ENCODE measurements at regions not wholly inside any gene's neighbourhood (a gene's known extent, or its start where the extent isn't known, plus 50 kb on each side); places are given as distances from the start of the nearest gene placed in this dataset.
A peak's percentile ranks its signal among the peaks of the same experiment; 100 is the strongest.
"Not testable (repeated sequence)": the region's sequence is repeated elsewhere in the genome, so short reads cannot be mapped to it uniquely, and the experiment has no call there.

GRCh38 chr10:29714096-29714874 lies 79.5 kb upstream of the SVIL start:
- no peak for DNase-seq

- DNase-seq = no peak
These were observed 78.7 kb upstream of the SVIL start for GRCh38 chr10:29713450-29713849.

DNA sequence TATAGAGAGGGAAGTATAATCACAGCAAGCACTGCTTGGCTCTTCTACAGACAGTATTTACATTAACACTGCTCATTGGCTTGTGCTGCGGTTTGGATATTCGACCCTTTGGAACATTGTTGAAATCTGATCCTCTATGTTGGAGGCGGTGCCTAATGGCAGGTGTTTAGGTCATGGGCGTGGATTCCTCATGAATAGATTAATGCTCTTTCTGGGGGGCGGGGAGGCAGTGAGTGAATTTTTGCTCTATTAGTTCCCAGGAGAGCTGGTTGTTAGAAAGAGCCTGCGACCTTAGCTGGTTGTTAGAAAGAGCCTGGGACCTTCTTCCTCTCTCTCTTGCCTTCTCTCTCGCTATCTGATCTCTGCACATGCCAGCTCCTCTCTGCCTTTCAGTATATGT lies 77.3 kb upstream of the SVIL start:
- no peak for DNase-seq

DNA sequence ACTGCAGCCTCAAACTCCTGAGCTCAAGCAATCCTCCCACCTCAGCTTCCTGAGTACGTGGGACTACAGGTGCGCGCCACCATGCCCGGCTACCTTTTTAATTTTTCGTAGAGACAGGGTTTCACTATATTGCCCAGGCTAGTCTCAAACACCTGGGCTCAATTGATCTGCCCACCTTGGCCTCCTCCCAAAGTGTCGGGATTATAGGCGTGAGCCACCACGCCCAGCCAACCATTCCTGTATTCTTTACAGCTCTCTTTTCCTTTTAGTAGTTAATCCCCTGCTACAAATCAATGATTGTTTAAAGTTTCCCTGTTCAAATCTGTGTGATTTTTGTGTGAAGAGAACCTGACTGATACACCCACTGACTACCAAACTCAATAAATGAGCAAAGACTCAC lies 75.4 kb upstream of the SVIL start:
- DNase-seq = no peak

GRCh38 chr10:29709484-29710002 lies 74.8 kb upstream of the SVIL start:
- no peak for DNase-seq

DNA sequence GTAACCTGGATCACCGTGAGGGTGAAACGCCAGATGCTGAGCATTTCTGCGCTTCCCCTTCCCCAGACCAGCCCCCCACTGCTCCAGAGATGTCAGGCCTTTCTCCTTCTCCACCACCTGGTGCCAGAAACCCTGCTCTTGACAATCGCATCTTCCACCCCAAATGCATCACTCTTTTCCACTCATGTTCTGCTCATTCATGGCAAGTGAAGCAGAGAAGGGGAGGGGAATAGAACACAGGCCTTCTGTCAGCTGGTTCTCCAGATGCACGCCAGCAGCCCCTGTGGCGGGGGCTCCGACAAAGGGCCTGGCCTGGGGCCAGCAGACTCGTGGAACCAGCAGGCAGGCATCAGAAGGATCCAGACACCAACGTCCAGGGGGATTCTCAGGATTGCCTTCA lies 68.5 kb upstream of the SVIL start:
- DNase-seq = peak; percentile 55

DNA sequence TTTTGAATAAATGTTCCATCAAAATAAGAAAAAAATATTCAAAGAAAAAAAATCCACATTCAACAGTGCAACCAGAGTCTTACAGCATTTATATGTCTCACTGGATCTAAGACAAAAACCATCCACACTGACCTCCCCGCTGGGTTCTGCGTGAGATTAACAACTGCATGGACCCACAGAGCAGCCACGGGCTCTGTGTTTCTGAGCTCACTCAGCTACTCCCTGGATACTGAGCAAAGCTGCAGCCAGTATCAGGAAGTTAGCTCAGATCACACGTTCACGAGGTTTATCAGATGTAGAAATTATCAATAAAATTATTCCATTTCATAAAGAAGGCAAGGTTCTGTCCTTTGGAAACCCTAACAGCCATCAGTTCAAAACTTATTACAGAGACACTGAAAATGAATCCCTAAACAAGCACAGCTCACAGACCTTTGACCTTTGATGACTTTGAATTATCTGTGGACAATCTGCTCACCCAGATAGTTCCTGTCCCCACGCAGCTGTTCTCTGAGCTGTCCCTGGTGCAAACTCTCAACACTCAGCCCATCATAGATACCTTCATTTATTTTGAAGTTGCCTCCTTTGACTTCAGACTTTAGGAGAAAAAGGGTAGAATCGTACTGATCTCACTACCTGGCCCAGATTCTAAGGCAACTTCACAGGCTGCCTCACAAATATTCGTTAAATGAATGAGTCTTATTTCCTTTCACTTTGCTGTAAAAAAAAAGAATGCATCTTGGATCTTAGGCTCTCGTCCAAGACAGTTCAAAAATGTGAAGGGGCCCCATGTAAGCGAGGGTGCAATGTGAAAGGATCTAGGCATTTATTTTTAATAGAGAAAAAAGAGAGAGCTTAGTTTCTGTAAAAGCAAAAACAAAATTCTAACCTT lies 67.7 kb upstream of the SVIL start:
- DNase-seq = no peak

- no peak for DNase-seq
These were observed 66.5 kb upstream of the SVIL start for GRCh38 chr10:29701306-29701705.

GRCh38 chr10:29699621-29700020 lies 64.8 kb upstream of the SVIL start:
- no peak for DNase-seq

DNA sequence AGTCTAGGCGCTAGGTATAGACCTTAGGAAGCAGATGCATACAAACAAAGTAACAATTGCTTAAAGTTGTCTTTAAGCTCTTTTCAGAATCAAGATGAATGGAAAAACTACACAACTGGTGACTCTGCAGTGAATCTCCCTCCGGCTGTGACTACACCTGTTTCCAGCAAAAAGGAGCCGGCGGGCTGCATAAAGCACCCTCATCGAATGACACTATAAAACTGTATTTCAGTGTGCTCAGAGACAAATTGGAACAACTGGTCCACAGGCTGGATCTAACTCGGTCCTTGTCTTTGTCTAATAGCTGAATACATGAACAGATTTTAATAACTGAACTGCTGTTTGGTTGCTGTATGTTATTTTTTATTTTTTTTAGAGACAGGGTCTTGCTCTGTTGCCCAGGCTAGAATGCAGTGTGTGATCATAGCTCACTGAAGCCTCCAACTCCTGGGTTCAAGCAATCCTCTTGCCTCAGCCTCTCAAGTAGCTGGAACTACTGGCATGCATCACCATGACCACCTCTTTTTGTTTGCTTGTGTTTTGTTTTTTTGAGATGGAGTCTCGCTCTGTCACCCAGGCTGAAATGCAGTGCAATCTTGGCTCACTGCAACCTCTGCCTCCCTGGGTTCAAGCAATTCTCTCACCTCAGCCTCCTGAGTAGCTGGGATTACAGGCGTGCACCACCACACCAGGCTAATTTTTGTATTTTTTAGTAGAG lies 64.2 kb upstream of the SVIL start:
- peak; percentile 47 for DNase-seq

- not testable (repeated sequence) for DNase-seq
These were observed 61.8 kb upstream of the SVIL start for GRCh38 chr10:29696581-29696980.

GRCh38 chr10:29694121-29694520 lies 59.4 kb upstream of the SVIL start:
- no peak for DNase-seq

DNA sequence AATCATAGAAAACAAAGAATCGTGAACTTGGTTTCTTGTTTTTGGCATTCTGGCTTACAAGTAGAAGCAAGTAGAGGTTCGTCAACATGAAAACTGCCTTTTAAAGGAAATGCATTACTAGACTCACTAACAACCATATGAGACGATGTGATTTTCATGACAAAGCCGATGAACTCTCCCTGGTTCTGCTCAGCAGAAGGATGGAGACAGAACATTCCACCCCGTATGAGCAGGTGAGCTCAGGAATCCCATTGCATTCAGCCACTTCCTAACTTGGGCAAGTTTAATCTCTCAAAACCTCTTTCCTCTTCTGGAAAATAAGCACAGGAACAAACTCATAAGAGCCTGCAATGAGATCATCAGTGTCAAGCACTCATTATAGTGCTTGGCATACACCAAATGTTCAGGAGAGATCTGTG lies 57.4 kb upstream of the SVIL start:
- no peak for DNase-seq

GRCh38 chr10:29691564-29692072 lies 56.8 kb upstream of the SVIL start:
- no peak for DNase-seq

DNA sequence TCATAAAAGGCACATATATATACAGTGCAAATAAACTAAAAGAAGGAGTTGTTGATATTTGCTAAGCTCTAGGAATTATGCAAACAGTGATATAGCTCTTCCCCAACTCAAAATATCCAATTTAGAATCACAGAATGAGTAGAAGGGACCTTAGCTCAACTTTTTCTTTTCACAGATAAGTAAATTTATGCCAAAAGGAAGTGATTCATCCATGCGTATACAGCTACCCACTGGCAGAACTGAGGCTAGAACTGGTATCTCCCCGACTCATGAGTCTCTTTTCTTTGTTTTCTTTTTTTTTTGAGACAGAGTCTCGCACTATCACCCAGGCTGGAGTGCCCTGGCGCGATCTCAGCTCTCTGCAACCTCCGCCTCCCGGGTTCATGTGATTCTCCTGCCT lies 54.2 kb upstream of the SVIL start:
- no peak for DNase-seq

DNA sequence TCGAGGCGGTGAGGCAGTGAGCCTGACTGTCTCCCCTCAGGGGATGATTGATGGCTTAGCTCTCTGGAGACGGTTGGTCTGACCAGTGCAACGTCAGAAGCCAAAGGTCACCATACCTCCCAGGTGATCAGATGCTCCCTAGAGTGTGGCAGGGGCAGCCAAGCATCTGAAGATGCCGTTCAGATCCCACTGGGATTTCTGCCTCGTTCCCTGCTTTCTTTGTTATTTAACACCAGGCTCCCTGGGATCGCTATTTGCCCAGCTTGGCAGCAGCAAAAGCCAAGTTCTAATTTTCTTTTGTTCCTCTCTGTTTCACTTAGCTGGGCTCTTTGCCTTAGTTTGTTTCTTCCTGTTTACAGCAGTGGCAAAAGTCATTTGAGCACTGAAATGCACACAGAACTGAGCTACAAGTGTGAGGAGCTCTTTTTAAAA lies 53.5 kb upstream of the SVIL start:
- no peak for DNase-seq

GRCh38 chr10:29687421-29688164 lies 52.8 kb upstream of the SVIL start:
- DNase-seq = no peak

DNA sequence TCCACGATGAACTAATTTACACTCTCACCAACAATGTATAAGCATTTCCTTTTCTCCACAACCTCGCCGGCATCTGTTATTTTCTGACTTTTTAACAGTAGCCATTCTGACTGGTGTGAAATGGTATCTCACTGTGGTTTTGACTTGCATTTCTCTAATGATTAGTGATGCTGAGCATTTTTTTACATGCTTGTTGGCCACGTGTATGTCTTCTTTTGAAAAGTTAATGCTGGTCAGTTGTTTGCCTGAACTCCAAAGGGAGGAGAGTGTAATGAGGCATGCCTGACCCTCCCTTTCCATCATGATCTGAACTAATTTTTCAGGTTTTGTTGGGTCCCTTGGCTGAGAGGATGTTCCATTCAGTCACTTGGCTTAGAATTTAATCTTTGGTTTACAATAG lies 50.7 kb upstream of the SVIL start:
- no peak for DNase-seq

Measured in left hindlimb (tissue), 1 donor.